ENCODE measurements at regions not wholly inside any gene's neighbourhood (a gene's known extent, or its start where the extent isn't known, plus 50 kb on each side); places are given as distances from the start of the nearest gene placed in this dataset.

GRCh38 chr5:124866355-124867136 lies 120.1 kb upstream of the ZNF608 start:
- Histone ChIP-seq H3K27ac (peak overlapping the region in 1 of 4 donors; percentile 20), H3K9me3 (no peaks in the 10 kb centered on the region), H3K27me3 (no peaks in the 10 kb centered on the region), H3K4me3 (no peak overlapping the region), H3K36me3 (no peaks in the 10 kb centered on the region), H3K4me1 (peaks cover 17 to 25% of the 10 kb centered on the region in 2 donors)
- TF ChIP-seq CTCF (IDR thresholded peaks at IDR 0.05 in 4 of 5, conservative IDR thresholded peaks at IDR 0.05 in 1 of 5) (no peak), POLR2A (IDR thresholded peaks at IDR 0.05) (no peak)
- DNase-seq: no peak
- in situ Hi-C loops (cut with MboI; ENCODE audit: low sequenced_read_pairs in 4 of 4): no loop called here
- ATAC-seq: no peak
- intact Hi-C loops (cut with DNase I; ENCODE audit: low total_unique reads): no loop called here

GRCh38 chr5:124867137-124867704 lies 120.8 kb upstream of the ZNF608 start:
- intact Hi-C loops (cut with DNase I; ENCODE audit: low total_unique reads): no loop called here

GRCh38 chr5:124868676-124869075 lies 122.2 kb upstream of the ZNF608 start:
- in situ Hi-C loops (cut with MboI; ENCODE audit: low sequenced_read_pairs in 4 of 4): no loop called here
- H3K27ac ChIP-seq: no peak overlapping the region

More at GRCh38 chr5:124867137-124867704, 120.8 kb upstream of the ZNF608 start:
- TF ChIP-seq CTCF (IDR thresholded peaks at IDR 0.05 in 4 of 5, conservative IDR thresholded peaks at IDR 0.05 in 1 of 5): no peak
- ATAC-seq (no peak), DNase-seq (no peak)
- H3K27me3 ChIP-seq: no peaks in the 10 kb centered on the region
- no peak overlapping the region for H3K4me3 ChIP-seq
- no peaks in the 10 kb centered on the region for H3K36me3 ChIP-seq
- in situ Hi-C loops (cut with MboI; ENCODE audit: low sequenced_read_pairs in 4 of 4): no loop called here
- H3K27ac ChIP-seq: no peak overlapping the region
- H3K4me1 ChIP-seq: peaks cover 22 to 27% of the 10 kb centered on the region in 2 donors
- H3K9me3 ChIP-seq: no peaks in the 10 kb centered on the region

GRCh38 chr5:124869426-124870033 lies 123.1 kb upstream of the ZNF608 start:
- Histone ChIP-seq H3K9me3 (no peaks in the 10 kb centered on the region), H3K4me1 (peaks cover 35 to 36% of the 10 kb centered on the region in 2 donors), H3K4me3 (no peak overlapping the region), H3K27ac (no peak overlapping the region), H3K27me3 (no peaks in the 10 kb centered on the region), H3K36me3 (no peaks in the 10 kb centered on the region)
- ATAC-seq (no peak), DNase-seq (no peak)
- TF ChIP-seq POLR2A (IDR thresholded peaks at IDR 0.05): no peak
- no peak for TF ChIP-seq CTCF (IDR thresholded peaks at IDR 0.05 in 4 of 5, conservative IDR thresholded peaks at IDR 0.05 in 1 of 5)
- in situ Hi-C loops (cut with MboI; ENCODE audit: low sequenced_read_pairs in 4 of 4): no loop called here
- intact Hi-C loops (cut with DNase I; ENCODE audit: low total_unique reads): no loop called here

More at GRCh38 chr5:124868676-124869075, 122.2 kb upstream of the ZNF608 start:
- H3K9me3 ChIP-seq: no peaks in the 10 kb centered on the region
- TF ChIP-seq CTCF (IDR thresholded peaks at IDR 0.05 in 4 of 5, conservative IDR thresholded peaks at IDR 0.05 in 1 of 5): no peak
- no peak for TF ChIP-seq POLR2A (IDR thresholded peaks at IDR 0.05)
- H3K36me3 ChIP-seq: no peaks in the 10 kb centered on the region
- no peak overlapping the region for H3K4me3 ChIP-seq
- peaks cover 35 to 36% of the 10 kb centered on the region in 2 donors for H3K4me1 ChIP-seq
- DNase-seq: no peak
- no peak for ATAC-seq
- intact Hi-C loops (cut with DNase I; ENCODE audit: low total_unique reads): no loop called here
- H3K27me3 ChIP-seq: no peaks in the 10 kb centered on the region

Measured in gastrocnemius medialis (tissue), 4 donors.